Right hindlimb (tissue), 1 donor: ENCODE measurements at regions not wholly inside any gene's neighbourhood (a gene's known extent, or its start where the extent isn't known, plus 50 kb on each side); places are given as distances from the start of the nearest gene placed in this dataset.
"Not testable (repeated sequence)": the region's sequence is repeated elsewhere in the genome, so short reads cannot be mapped to it uniquely, and the experiment has no call there.

Source experiments
- DNase-seq: peaks from one replicate; pipeline ENCODE4 v3.0.0-alpha.2; 2018

DNA sequence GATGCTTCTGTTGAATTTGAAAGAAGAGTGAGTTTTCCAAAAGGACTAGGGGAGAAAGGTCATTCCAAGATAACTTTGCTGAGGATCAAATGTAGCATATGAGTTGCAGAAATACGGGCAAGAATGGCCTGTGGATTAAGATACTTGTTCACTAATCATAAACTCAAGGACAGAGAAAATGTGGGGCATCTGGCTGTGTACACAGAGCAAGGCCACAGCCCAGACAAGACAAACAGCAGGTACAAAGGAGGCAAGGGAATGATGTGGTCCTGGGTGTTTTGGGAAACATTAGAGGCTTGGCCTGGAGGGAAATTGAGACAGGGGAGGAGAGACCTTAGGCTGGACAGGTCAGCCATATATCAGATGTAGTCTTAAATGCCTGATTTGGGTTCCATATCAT is 254.8 kb downstream of the TTC32 start:
- DNase-seq = no peak

GRCh38 chr2:19644763-19645162 is 257.0 kb downstream of the TTC32 start:
- no peak for DNase-seq

DNA sequence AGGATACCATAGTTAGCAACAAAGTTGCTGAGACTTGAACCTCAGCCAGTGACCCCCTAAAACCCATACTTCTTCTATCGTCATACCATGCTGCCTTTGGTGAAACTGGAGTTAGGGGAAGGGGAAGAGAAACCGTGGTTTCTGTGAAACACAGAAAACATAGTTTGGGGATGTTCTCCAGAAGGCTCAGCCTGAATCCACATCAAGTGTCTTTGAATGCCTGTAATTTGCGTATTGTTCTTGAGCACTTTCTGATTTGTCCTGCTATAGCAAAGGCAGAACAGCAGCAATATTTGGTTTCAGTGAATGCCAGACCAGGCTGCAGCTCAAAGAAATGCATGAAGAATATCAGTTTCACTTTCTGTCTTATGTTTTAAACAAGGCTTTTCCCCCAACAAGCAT is 258.7 kb downstream of the TTC32 start:
- no peak for DNase-seq

DNA sequence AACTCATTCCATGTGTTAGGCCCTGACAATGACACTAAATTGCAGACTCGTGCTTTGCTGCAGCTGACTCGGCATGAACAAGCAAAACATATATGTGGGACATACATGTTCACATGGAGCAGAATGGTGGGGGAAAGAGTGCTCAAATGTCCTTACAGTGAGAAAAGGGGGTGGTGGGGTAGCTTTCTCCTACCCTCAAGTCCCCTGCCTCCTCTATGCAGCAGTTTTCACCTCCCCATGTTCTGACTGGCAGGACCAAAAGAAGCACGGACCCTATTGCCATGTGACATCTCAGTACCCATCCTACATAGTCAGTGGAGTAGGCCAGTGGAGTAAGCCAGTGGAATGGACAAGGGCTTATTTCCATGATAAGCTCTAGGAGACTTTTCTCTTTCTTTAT is 259.3 kb downstream of the TTC32 start:
- no peak for DNase-seq

- no peak for DNase-seq
These were observed 265.8 kb downstream of the TTC32 start for GRCh38 chr2:19635951-19636510.

GRCh38 chr2:19632403-19632991 is 269.3 kb downstream of the TTC32 start:
- DNase-seq = peak; percentile 35

- DNase-seq = no peak
These were observed 269.9 kb downstream of the TTC32 start for GRCh38 chr2:19631871-19632270.

GRCh38 chr2:19630921-19631320 is 270.9 kb downstream of the TTC32 start:
- no peak for DNase-seq

DNA sequence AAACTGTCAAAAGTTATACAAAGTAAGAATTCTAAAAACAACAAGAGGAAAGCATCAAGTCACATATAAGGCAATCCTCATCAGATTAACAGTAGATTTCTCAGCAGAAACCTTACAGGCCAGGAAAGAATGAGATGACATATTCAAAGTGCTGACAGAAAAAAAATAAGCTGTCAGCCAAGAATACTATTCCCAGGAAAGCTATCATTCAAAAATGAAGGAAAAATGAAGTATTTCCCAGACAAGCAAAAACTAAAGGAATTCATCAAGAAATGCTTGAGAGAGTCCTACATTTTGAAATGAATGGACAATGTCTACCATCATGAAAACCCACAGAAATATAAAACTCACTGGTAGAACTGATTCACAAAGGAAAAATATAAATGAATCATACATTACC is 268.9 kb upstream of the OSR1 start:
- no peak for DNase-seq

DNA sequence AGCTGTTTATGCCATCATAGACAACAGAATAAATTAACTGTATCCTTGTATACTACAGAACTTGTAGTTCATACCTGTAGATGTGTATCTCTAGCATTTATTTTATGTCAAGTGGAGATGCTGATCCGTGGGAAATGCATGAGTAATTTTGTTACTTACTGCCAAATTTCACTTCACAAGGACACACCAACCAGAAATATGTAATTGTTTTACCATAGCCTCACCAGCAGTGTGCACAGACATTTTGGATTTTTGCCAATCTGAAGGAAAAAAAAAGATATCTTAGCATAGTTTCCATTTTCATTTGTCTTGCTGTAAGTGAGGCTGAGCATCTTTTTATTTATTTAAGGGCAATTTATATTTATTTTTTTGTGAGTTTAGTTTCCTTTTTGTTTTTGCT is 265.1 kb upstream of the OSR1 start:
- DNase-seq = no peak

- DNase-seq = no peak
These were observed 258.9 kb upstream of the OSR1 start for GRCh38 chr2:19617257-19617848.

GRCh38 chr2:19615402-19615801 is 257.0 kb upstream of the OSR1 start:
- not testable (repeated sequence) for DNase-seq

DNA sequence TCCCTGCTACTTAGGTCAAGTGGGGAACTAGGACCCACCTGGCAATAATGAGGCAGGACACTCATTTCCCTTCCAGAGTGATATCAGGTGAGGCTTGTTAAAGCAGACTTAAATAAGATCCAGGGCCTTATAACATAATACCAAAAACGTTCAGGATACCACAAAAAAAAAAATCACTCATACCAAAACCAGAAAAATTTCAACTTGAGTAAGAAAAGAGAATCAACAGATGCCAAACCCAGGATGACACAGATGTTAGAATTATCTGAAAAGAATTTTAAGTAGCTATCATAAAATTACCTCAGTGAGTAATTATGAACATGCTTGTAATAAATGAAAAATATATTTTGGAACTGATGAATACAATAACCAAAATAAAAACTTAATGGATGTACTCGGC is 255.6 kb upstream of the OSR1 start:
- no peak for DNase-seq

DNA sequence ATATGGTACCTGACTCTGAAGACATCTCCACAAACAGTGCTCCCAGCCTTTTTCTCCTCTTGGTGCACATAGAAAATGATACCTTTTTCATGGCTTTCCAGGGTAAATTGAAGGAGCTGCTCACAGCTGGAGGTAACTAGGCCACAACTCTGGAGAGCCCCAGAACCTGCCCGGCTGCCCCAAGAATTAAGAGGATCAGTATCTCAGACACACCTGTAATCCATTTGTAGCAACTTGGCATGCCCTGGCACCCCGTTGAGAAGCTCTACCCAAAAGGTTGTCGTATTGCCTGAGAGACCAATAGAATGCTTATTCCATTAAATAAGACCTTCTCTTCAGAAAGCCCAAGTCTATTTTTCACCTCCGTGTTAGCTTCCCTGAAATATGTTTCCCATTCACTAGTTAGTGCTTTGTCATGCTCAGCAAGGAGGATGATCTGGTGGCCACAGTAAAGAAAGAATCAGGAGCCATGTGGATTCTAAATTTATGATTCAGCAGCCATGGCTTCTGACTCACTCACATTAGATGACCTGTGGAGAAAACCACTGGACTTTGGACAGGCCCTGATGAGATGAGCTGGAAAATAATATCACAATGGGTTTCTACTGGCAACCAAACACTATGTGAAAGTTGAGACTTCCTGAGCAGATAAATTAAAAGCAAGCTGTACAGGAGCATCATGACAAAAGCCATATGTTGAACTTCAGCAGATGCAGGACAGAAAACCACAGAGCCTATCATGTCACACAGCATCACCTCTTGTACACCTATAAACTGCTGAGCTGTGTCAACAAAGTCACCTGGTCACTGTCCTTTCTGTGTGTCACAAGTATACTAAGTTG is 253.3 kb upstream of the OSR1 start:
- DNase-seq = no peak

- no peak for DNase-seq
These were observed 250.8 kb upstream of the OSR1 start for GRCh38 chr2:19609266-19609665.

DNA sequence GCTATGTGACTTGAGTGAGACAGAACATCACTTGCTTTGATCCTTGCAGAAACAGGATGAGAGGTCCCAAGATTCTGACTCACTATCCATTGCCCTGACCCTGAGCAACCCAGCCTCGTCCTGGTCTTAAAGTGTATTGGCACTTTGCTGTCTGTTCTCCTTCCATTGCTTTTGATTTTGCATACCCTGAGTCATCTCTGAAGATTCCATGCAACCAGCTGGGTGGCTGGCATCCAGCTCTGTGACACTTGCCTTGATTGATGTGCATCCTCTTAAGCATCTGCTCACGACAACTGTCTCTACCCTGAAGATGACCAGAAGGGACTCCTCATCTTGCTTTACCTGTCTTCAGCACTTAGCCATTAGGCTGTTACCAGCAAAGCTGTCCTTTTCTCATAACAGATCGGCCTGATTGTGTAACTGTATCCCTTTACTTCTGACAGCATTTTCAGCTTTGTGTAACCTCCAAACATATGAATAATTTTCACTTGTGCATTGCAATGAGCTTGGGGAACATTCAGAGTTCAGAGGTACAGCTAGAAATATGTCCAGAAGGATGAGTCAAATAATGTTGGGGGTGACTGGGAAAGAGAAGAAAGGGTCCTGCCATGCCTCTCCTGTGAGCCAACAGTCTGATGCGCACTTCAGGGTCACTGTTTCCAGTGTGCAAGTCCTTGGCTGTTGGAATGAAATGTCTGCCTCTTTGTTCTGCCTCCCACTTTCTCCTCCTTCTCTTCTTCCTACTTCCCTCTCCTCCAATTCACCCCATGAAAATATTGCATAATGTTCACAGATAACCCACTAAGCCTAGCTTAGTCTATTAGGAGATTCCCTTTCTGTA is 249.7 kb upstream of the OSR1 start:
- DNase-seq = no peak

DNA sequence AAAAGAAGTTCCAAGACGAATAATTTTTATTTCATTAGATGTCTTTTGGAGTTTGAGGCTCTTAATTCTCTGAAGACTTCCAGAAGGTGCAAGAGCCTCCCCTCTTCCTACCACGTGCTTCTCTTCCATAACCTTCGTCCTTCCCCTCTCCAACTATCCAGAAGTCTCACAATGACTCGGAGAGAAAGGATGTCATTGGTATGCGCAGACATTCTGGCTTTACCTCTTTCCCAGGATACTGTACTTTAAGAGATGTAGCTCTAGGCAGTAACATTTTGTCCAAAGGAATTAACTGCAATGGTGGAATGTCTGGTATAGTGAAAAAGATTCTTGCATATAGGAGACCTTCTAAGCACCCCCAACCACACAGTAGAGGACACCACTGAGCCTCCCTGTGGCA is 249.0 kb upstream of the OSR1 start:
- no peak for DNase-seq

DNA sequence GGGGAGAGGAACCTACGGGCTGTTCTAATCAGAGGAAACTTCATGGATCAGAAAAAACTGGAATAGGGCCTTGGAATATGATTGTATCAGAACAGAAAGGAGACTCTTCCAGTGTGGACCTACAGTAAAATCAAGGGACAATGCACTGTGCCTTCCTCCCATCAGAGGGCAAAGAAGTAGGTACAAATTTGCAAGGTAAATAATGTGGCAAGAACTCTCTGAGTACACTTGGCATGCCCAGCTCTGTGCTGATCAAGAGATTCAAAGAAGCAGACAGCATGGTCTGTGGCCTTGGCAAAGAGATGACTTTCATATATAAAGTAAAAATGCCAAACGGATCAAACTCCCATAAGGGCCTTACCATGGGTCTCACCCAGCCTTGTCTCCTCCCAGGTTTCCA is 242.6 kb upstream of the OSR1 start:
- DNase-seq = no peak

- no peak for DNase-seq
These were observed 242.1 kb upstream of the OSR1 start for GRCh38 chr2:19600506-19600905.

GRCh38 chr2:19598971-19599370 is 240.5 kb upstream of the OSR1 start:
- no peak for DNase-seq

DNA sequence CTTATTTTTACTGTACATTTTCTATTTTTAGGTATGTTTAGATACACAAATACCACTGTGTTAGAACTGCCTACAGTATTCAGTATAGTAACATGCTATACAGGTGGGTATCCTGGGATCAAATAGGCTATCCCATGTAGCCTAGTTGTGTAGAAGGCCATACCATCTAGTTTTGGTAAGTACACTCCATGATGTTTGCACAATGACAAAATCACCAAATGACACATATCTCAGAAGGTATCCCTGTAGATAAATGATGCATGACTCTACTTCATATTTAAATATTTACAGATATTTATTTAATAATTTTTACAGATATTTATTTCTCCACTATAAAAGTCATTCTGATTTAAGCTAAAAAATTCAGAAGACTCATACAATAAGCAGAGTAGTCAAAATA is 233.8 kb upstream of the OSR1 start:
- DNase-seq = no peak

DNA sequence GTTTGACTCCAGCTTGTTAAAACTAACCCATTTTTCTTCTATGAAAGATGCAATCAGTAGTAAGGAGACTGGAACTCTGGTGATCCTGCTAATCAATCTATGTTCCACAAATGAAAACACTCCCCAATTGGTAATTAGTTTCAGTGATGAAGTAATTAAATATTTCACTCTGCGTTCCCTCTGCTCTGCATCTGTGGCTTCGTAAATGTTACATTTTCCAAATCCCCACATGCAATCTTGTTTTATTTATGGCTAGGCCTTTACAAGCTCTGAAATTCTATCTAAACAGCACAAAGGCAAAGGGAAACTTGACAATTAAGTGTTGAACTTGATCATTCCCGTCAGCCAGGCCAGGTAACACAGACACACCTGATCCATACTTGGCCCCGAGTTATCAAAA is 231.4 kb upstream of the OSR1 start:
- DNase-seq = no peak

GRCh38 chr2:19580830-19581229 is 222.4 kb upstream of the OSR1 start:
- DNase-seq = no peak
